Right lobe of liver (tissue), 6 donors: ENCODE measurements at regions not wholly inside any gene's neighbourhood (a gene's known extent, or its start where the extent isn't known, plus 50 kb on each side); places are given as distances from the start of the nearest gene placed in this dataset.

ENCODE experiments used
- ATAC-seq, 4 donors: fragments of 200-7000 bp; cut with Tn5 transposase; one replicate each; pipeline ENCODE4 v1.9.1; 2020; ENCODE audit warnings: mild to moderate bottlenecking in 4 of 4, moderate library complexity in 4 of 4
- DNase-seq, 3 donors: peaks; one replicate each; pipeline ENCODE4 v3.0.0-alpha.2; 2020
- H3K27ac ChIP-seq, 3 donors: fragments of 200-600 bp; one replicate each; pipeline ENCODE4 v1.8.0; 2022
- H3K27me3 ChIP-seq, 2 donors: fragments of 200-600 bp; one replicate each; pipeline ENCODE4 v1.8.0; 2022
- H3K36me3 ChIP-seq, 4 donors: fragments of 200-600 bp; sonication (generic) in 1 of 4; one replicate each; pipeline versions ENCODE4 v1.5.1 to v1.8.0; 2017 to 2022; ENCODE audit warnings: control low read depth in 1 of 4
- H3K4me1 ChIP-seq, 4 donors: fragments of 200-600 bp; sonication (generic) in 1 of 4; one replicate each; pipeline versions ENCODE4 v1.5.1 to v1.8.0; 2017 to 2022; ENCODE audit warnings: control low read depth in 1 of 4
- H3K4me3 ChIP-seq, 3 donors: fragments of 200-600 bp; one replicate each; pipeline ENCODE4 v1.8.0; 2022
- H3K9me3 ChIP-seq, 4 donors: fragments of 200-600 bp; sonication (generic) in 1 of 4; one replicate each; pipeline versions ENCODE4 v1.5.1 to v1.8.0; 2017 to 2022; ENCODE audit warnings: control low read depth in 1 of 4
- POLR2A ChIP-seq: fragments of 450-650 bp; IDR thresholded peaks from one replicate; pipeline ENCODE4 v1.6.1; 2017; ENCODE audit warnings: antibody characterized with exemption, mild to moderate bottlenecking
- WGBS: methylation state at CpG from one replicate; pipeline ENCODE4 v1.1.6; 2018; ENCODE audit warnings: low coverage, low lambda C conversion rate; ENCODE audit not compliant: insufficient coverage; ENCODE audit errors: missing lambda C conversion rate; 5-methylcytosine and 5-hydroxymethylcytosine counted together
- intact Hi-C, 2 donors: fragments of 100-400 bp; cut with DNase I; formaldehyde crosslinking; loops; one replicate each; pipeline versions ENCODE4 v1.11.2 to v1.14.1; 2022
- TF ChIP-seq, protein P1 (sequence below), 4 donors: fragments of 200-600 bp in 3 of 4; fragments of 450-650 bp in 1 of 4; IDR thresholded peaks; one replicate each; pipeline versions ENCODE4 v1.5.1 to v1.8.0; 2016 to 2022; ENCODE audit warnings: antibody characterized with exemption in 4 of 4, mild to moderate bottlenecking in 2 of 4
- donor health status: DM: no; HTN: yes; CAD: no.
- donor health status: DM: no; HTN: no; CAD: no.
- donor health status: DM: no; HTN: no; CAD: no.
- donor health status: DM: no; HTN: yes; CAD: no.
- donor health status: DM: no; HTN: yes; CAD: no.

DNA sequence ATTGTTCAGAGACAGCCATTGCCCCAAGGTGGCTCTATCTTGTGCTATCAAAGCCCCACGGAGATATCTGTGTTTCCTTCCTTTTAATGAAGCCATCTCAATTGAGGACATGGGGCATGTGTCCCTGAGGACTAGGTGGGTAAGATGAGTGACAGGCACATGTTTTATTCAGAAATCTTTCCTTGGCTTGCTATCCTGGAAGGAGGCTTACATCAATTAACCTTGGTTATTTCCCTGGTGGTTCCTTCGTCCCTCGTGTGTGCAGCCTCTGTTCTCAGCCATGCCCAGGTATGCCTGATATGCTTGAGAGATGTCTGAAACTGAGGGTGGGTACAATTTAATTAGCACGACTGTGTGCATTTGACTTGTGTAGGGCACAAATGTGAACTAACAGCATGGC is 102.2 kb upstream of the TUT7 start:
- 74% methylated on average over 4 of the region's 4 CpGs for WGBS
- H3K4me1 ChIP-seq = peaks cover 0 to 12% (median 0%) of the 10 kb centered on the region in 4 donors
- intact Hi-C loops = no loop called here
- no peaks in the 10 kb centered on the region for H3K9me3 ChIP-seq
- ATAC-seq (no peak), DNase-seq (no peak)
- H3K36me3 ChIP-seq = no peaks in the 10 kb centered on the region
- TF ChIP-seq, protein P1, sequence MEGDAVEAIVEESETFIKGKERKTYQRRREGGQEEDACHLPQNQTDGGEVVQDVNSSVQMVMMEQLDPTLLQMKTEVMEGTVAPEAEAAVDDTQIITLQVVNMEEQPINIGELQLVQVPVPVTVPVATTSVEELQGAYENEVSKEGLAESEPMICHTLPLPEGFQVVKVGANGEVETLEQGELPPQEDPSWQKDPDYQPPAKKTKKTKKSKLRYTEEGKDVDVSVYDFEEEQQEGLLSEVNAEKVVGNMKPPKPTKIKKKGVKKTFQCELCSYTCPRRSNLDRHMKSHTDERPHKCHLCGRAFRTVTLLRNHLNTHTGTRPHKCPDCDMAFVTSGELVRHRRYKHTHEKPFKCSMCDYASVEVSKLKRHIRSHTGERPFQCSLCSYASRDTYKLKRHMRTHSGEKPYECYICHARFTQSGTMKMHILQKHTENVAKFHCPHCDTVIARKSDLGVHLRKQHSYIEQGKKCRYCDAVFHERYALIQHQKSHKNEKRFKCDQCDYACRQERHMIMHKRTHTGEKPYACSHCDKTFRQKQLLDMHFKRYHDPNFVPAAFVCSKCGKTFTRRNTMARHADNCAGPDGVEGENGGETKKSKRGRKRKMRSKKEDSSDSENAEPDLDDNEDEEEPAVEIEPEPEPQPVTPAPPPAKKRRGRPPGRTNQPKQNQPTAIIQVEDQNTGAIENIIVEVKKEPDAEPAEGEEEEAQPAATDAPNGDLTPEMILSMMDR (IDR thresholded peaks at IDR 0.05) = no peak
- TF ChIP-seq POLR2A = no peak
- no peak overlapping the region for H3K27ac ChIP-seq
- no peak overlapping the region for H3K4me3 ChIP-seq
- no peaks in the 10 kb centered on the region for H3K27me3 ChIP-seq

DNA sequence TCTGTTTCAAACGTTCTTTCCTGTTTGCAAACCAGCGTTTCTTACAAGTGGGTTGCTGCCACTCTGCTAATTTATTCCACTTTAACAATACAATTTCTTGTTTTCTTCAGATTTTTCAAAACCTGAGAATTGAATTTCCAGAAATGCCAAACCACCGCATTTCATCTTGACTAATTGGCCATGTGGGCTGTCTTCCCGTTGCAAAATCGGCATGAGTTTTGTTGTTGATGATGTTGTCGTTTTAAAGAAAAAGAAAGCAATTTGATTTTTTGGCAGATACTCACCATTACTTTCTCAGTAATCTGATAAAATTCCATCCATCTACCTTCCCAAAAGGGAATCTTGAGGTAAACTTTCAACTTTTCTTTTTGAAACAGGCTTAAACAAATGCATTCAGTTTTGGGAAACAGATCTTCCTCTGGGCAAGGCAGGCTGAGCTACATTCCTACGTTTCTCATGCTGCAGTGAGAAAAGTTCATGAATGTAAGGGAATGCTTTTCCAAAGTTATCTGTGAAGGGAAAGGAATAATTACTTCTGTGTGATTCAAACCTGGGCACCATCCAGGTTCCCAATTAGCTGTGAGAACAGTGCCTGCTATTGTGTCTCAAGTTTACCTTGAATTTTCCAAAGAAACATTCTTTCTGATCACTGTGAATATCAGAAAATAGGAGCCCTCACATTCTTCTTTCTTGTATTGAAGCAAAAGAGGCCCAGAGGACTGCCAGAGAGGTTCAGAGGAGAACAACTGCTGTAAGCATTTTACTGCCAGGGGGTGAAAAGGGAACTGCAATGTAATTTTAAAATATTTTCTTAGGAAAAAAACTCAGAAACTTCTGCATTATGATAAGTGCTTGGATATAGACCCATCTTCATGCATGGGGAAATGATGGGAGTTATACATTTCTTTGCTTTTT is 100.7 kb upstream of the TUT7 start:
- intact Hi-C loops = no loop called here

DNA sequence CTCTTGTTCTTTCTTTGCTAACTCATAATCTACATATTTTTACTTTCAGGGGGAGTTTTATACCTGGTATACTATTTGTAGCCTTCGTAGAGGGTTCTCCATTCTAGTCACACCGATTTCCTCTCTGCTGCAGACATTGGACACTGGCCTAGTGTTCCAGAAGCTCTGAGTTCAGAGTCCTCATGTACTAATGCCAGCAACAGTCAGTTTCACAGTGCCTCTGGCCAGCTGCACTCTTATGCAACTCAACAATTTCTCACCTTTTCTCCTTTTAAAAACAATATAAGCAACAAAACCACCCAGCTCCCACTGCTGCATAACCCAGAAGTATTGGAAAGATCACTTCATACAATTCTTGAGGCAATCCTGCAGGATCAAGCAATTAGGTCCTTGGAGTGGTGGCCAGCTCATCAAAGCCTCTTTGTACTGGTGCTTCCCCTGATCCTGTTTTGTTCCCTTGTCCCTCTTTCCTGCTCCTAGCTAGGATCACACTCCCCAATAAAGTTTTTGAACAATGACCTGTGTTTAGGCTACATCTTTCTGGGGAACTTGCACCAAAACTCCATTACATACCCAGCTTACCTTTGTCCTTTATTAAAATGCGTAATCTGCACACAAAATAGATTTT is 98.1 kb upstream of the TUT7 start:
- Histone ChIP-seq H3K9me3 (no peaks in the 10 kb centered on the region), H3K4me1 (peaks cover 0 to 12% (median 0%) of the 10 kb centered on the region in 4 donors), H3K4me3 (no peak overlapping the region), H3K27ac (peak overlapping the region in 2 of 3 donors; percentile 14 to 51), H3K36me3 (no peaks in the 10 kb centered on the region), H3K27me3 (no peaks in the 10 kb centered on the region)
- WGBS = 30% methylated on average over 3 of the region's 3 CpGs
- DNase-seq (peak in 1 of 3 donors; percentile 81), ATAC-seq (peak; percentile 100)
- intact Hi-C loops = no loop called here
- TF ChIP-seq POLR2A = no peak
- TF ChIP-seq, protein P1 (IDR thresholded peaks at IDR 0.05) = no peak

More for the DNA sequence above, 100.7 kb upstream of the TUT7 start:
- Histone ChIP-seq H3K36me3 (no peaks in the 10 kb centered on the region), H3K9me3 (no peaks in the 10 kb centered on the region), H3K4me1 (peaks cover 0 to 12% (median 0%) of the 10 kb centered on the region in 4 donors), H3K27me3 (no peaks in the 10 kb centered on the region), H3K27ac (no peak overlapping the region), H3K4me3 (no peak overlapping the region)
- ATAC-seq (no peak), DNase-seq (no peak)
- 55% methylated on average over 7 of the region's 7 CpGs for WGBS
- no peak for TF ChIP-seq POLR2A
- TF ChIP-seq, protein P1 (IDR thresholded peaks at IDR 0.05) = no peak

DNA sequence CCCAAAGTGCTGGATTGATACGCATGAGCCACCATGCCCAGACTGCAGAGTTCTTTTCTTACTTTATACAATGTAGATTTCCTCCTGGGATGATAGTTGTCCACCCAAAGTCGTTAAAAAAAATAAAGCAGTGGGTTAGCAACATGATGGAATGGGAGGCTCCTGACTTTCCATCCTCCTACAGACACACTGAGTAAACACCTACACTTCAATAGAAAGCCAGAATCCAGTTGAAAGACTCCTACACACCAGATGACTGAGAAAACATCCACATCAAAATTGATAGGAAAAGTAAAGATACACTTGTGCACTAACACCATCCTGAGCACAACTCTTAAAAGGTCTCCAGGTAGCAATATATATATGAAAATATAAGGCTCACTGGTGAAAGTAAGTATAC is 95.0 kb upstream of the TUT7 start:
- DNase-seq = no peak
- no peak for ATAC-seq
- no peak overlapping the region for H3K27ac ChIP-seq
- H3K36me3 ChIP-seq = no peaks in the 10 kb centered on the region
- no peaks in the 10 kb centered on the region for H3K27me3 ChIP-seq
- WGBS = 69% methylated on average over 2 of the region's 2 CpGs
- intact Hi-C loops = no loop called here
- TF ChIP-seq, protein P1 (IDR thresholded peaks at IDR 0.05) = no peak
- H3K4me3 ChIP-seq = no peak overlapping the region
- H3K4me1 ChIP-seq = peaks cover 0 to 12% (median 0%) of the 10 kb centered on the region in 4 donors
- no peaks in the 10 kb centered on the region for H3K9me3 ChIP-seq
